ENCODE measurements at regions not wholly inside any gene's neighbourhood (a gene's known extent, or its start where the extent isn't known, plus 50 kb on each side); places are given as distances from the start of the nearest gene placed in this dataset.

DNA sequence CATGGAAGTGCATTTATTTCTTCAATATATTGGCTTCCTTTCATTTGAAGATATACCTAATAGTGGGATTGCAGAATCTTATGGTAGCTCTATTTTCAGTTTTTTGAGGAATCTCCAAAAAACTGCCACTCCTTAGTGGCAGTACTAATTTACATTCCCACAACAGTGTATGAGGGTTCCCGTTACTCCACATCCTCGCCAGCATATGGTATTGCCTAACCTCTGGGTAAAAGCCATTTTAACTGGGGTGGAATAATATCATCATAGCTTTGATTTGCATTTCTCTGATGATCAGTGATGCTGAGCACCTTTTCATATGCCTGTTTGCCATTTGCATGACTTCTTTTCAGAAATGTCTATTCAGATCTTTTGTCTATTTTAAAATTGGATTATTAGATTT lies 471.9 kb upstream of the UBE2E3 start:
- no peak for TF ChIP-seq CTCF (conservative IDR thresholded peaks at IDR 0.05; ENCODE audit: low read depth, low read length)
- DNase-seq (ENCODE audit: low read depth), result no peak
- no peak overlapping the region for H3K4me3 ChIP-seq (ENCODE audit: low read depth, low read length)

DNA sequence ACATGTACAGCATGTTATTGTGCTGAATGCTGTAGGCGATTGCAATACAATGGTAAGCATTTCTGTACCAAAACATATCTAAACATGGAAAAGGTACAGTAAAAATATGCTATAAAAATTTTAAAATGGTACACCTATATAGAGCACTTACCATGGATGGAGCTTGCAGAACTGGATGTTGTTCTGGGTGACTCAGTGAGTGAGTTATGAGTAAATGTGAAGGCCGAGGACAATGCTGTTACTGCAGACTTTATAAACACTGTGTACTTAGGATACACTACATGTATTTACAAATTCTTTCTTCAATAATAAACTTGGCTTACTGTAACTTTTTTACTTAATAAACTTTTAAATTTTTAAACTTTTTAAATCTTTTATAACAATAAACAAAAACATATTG lies 473.4 kb upstream of the UBE2E3 start:
- no peak for DNase-seq (ENCODE audit: low read depth)
- H3K4me3 ChIP-seq (ENCODE audit: low read depth, low read length), result no peak overlapping the region
- TF ChIP-seq CTCF (conservative IDR thresholded peaks at IDR 0.05; ENCODE audit: low read depth, low read length), result no peak

GRCh38 chr2:180505203-180505602 lies 475.2 kb upstream of the UBE2E3 start:
- no peak for DNase-seq (ENCODE audit: low read depth)
- H3K4me3 ChIP-seq (ENCODE audit: low read depth, low read length), result no peak overlapping the region
- no peak for TF ChIP-seq CTCF (conservative IDR thresholded peaks at IDR 0.05; ENCODE audit: low read depth, low read length)

- no peak for DNase-seq (ENCODE audit: low read depth)
- TF ChIP-seq CTCF (conservative IDR thresholded peaks at IDR 0.05; ENCODE audit: low read depth, low read length), result no peak
Measured at GRCh38 chr2:180497621-180498152, 482.7 kb upstream of the UBE2E3 start.

DNA sequence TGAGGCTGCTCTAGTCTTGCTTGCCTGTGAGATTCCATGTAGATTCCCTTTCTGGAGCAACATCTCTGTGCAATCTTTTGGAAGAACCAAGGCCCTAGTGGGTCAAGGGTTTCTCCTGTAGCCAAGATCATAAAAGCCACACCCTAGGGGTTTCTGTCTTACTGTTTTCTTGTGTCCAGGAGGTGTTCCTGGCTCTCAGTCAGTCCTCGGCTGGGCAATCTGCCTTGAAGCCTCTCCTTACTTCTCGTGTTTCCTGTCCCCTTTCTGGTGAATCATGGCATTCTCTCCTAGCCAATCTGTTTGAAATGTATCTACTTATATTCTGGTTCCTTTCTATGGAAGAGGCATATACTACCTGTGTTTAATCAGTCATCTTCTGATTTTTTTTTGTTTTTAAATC lies 484.8 kb upstream of the UBE2E3 start:
- TF ChIP-seq CTCF (conservative IDR thresholded peaks at IDR 0.05; ENCODE audit: low read depth, low read length), result no peak
- DNase-seq (ENCODE audit: low read depth), result no peak
- no peak overlapping the region for H3K4me3 ChIP-seq (ENCODE audit: low read depth, low read length)

More at GRCh38 chr2:180497621-180498152, 482.7 kb upstream of the UBE2E3 start:
- no peak overlapping the region for H3K4me3 ChIP-seq (ENCODE audit: low read depth, low read length)

DNA sequence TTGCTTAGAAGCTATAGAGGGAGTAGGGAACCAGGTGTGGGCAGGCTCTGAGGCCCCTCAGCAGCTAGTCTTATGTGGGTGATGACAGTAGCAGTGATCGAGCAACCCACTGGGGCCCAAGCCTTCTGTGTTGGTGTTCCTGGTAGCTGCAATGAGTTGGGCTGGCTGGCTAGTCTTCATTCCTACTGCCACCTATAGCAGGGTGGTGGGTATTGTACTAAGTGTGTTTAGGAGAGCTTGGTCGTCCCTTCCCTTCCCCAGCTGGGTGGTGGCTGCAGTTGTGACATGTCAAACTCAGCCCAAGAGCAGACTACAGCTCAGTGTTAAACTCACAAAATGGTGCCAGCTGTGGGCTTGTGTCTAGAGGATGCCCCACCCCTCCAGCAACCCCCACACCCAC lies 486.1 kb upstream of the UBE2E3 start:
- DNase-seq (ENCODE audit: low read depth), result no peak
- TF ChIP-seq CTCF (conservative IDR thresholded peaks at IDR 0.05; ENCODE audit: low read depth, low read length), result no peak
- H3K4me3 ChIP-seq (ENCODE audit: low read depth, low read length), result no peak overlapping the region

- H3K4me3 ChIP-seq (ENCODE audit: low read depth, low read length), result no peak overlapping the region
- no peak for TF ChIP-seq CTCF (conservative IDR thresholded peaks at IDR 0.05; ENCODE audit: low read depth, low read length)
- no peak for DNase-seq (ENCODE audit: low read depth)
Measured at GRCh38 chr2:180482696-180483095, 475.6 kb upstream of the CWC22 start.
